Testis (tissue), 2 donors: ENCODE measurements at regions not wholly inside any gene's neighbourhood (a gene's known extent, or its start where the extent isn't known, plus 50 kb on each side); places are given as distances from the start of the nearest gene placed in this dataset.

Experiments
- POLR2A ChIP-seq: fragments of 450-650 bp; IDR thresholded peaks from one replicate; pipeline ENCODE4 v1.6.1; 2017; ENCODE audit warnings: antibody characterized with exemption, mild to moderate bottlenecking, moderate library complexity
- TF ChIP-seq, protein P1 (sequence below), 3 experiments: fragments of 450-650 bp in 2 of 3; fragments of 200-600 bp in 1 of 3; sonication (generic) in 1 of 3; IDR thresholded peaks; one replicate each; pipeline ENCODE4 v1.5.1; 2016 to 2019; ENCODE audit warnings: antibody characterized with exemption in 3 of 3, mild to moderate bottlenecking in 2 of 3, moderate library complexity in 1 of 3

DNA sequence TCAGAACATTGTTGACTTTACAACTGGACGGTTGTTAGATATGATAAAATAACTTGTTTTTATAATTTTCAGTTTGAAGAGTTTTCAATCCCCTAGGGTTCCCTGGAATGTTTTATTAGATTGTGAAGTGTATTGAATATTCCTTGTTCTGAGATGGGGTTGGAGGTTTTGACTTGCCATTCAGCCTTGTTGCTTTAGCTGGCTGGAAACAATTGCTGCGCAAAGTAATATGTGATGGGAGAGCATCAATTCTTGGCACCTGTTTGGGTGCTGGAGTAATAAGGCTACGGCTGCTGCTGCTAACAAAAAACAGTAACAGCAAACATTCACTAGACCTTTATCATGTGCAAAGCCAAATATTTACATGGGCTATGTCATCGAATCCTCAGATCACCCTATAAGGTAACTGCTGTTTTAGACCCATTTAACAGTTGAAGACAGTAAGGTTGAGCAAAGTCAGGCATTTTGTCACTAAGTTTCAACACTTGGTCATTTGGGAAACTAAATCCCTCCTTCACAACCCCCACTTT is 241.0 kb upstream of the TBX3 start:
- TF ChIP-seq, protein P1, sequence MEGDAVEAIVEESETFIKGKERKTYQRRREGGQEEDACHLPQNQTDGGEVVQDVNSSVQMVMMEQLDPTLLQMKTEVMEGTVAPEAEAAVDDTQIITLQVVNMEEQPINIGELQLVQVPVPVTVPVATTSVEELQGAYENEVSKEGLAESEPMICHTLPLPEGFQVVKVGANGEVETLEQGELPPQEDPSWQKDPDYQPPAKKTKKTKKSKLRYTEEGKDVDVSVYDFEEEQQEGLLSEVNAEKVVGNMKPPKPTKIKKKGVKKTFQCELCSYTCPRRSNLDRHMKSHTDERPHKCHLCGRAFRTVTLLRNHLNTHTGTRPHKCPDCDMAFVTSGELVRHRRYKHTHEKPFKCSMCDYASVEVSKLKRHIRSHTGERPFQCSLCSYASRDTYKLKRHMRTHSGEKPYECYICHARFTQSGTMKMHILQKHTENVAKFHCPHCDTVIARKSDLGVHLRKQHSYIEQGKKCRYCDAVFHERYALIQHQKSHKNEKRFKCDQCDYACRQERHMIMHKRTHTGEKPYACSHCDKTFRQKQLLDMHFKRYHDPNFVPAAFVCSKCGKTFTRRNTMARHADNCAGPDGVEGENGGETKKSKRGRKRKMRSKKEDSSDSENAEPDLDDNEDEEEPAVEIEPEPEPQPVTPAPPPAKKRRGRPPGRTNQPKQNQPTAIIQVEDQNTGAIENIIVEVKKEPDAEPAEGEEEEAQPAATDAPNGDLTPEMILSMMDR (IDR thresholded peaks at IDR 0.05) = no peak
- TF ChIP-seq POLR2A = no peak
